Endothelial cell of umbilical vein (primary cell): ENCODE measurements at regions not wholly inside any gene's neighbourhood (a gene's known extent, or its start where the extent isn't known, plus 50 kb on each side); places are given as distances from the start of the nearest gene placed in this dataset.

Experiments used
- BruUV-seq: library from RNA; stranded (reverse); fragments of 400-500 nt; replicated peaks from 2 replicates; lab custom pipeline; 2021; lab: Mats Ljungman, UMichigan
- CTCF ChIA-PET: fragments of 300-600, 350-600 bp; sonication (Branson Sonifier 250); formaldehyde crosslinking; loops from one replicate; lab custom pipeline; 2021; ENCODE audit warnings: antibody characterized with exemption, inconsistent platforms; lab: Charles Lee
- POLR2A ChIA-PET: fragments of 300-600, 350-600 bp; sonication (Branson Sonifier 250); formaldehyde crosslinking; loops from one replicate; lab custom pipeline; 2021; ENCODE audit warnings: antibody characterized with exemption, inconsistent platforms; lab: Charles Lee
- DNase-seq: peaks from one replicate; pipeline ENCODE4 v3.0.0-alpha.2; 2011; ENCODE audit warnings: low read depth, low spot score
- FAIRE-seq: peaks from 2 replicates; lab custom pipeline; 2011; peaks lifted over from hg19 to GRCh38; lab: Jason Lieb, UNC
- H2AFZ ChIP-seq: 2 replicates; pipeline ENCODE4 v1.6.0; 2012; ENCODE audit warnings: low read depth, low read length, control low read depth, inconsistent platforms
- H3K27ac ChIP-seq: 2 replicates; pipeline ENCODE4 v1.5.1; 2011; ENCODE audit warnings: low read depth, mild to moderate bottlenecking, control low read depth, low read length, moderate library complexity; ENCODE audit not compliant: insufficient read depth
- H3K27me3 ChIP-seq, 2 experiments: 2 replicates each; pipeline versions ENCODE4 v1.6.0 to v1.6.1; 2011; ENCODE audit warnings: low read length in 2 of 2, mixed read lengths in 1 of 2; ENCODE audit not compliant: control insufficient read depth in 2 of 2, insufficient read depth in 2 of 2
- H3K36me3 ChIP-seq, 2 experiments: 2 replicates in 1 of 2; 3 replicates in 1 of 2; pipeline ENCODE4 v1.5.1; 2011; ENCODE audit warnings: low read length in 2 of 2, mild to moderate bottlenecking in 1 of 2, moderate library complexity in 1 of 2; ENCODE audit not compliant: control insufficient read depth in 2 of 2, insufficient read depth in 2 of 2; ENCODE audit errors: extremely low read depth in 1 of 2
- H3K4me1 ChIP-seq: 3 replicates; pipeline ENCODE4 v1.5.1; 2011; ENCODE audit warnings: mild to moderate bottlenecking, low read length; ENCODE audit not compliant: control insufficient read depth, insufficient read depth; ENCODE audit errors: extremely low read depth
- H3K4me2 ChIP-seq: 2 replicates; pipeline ENCODE4 v1.6.1; 2011; ENCODE audit warnings: low read length, control low read depth, mixed read lengths; ENCODE audit not compliant: insufficient read depth
- H3K4me3 ChIP-seq, 3 experiments: fragments of 200-600 bp in 1 of 3; sonication (generic), shearing (Covaris generic) in 1 of 3; replicated peaks in 1 of 3; 2 replicates each; pipeline ENCODE4 v1.5.1; 2011 to 2016; ENCODE audit warnings: control low read depth in 3 of 3, low read length in 3 of 3, mild to moderate bottlenecking in 2 of 3, inconsistent platforms in 1 of 3, low read depth in 1 of 3, moderate library complexity in 1 of 3; ENCODE audit not compliant: insufficient read depth in 1 of 3
- H3K79me2 ChIP-seq: 2 replicates; pipeline ENCODE4 v1.6.0; 2012; ENCODE audit warnings: low read length, inconsistent platforms; ENCODE audit not compliant: control insufficient read depth, insufficient read depth
- H3K9ac ChIP-seq: replicated peaks from 2 replicates; pipeline ENCODE3; 2011; ENCODE audit warnings: low read length, control low read depth; ENCODE audit not compliant: insufficient read depth; ENCODE audit errors: extremely low read depth
- H3K9me1 ChIP-seq: replicated peaks from 3 replicates; pipeline ENCODE4 v1.6.0; 2011; ENCODE audit warnings: mild to moderate bottlenecking, low read length; ENCODE audit not compliant: control insufficient read depth, insufficient read depth; ENCODE audit errors: extremely low read depth
- H3K9me3 ChIP-seq: replicated peaks from 2 replicates; pipeline ENCODE4 v1.5.1; 2012; ENCODE audit warnings: low read length, inconsistent platforms; ENCODE audit not compliant: control insufficient read depth, insufficient read depth
- H4K20me1 ChIP-seq: replicated peaks from 2 replicates; pipeline ENCODE3; 2011; ENCODE audit warnings: mild to moderate bottlenecking, low read length; ENCODE audit not compliant: control insufficient read depth, insufficient read depth; ENCODE audit errors: extremely low read depth
- CTCF ChIP-seq, 2 donors: IDR thresholded peaks; 1 replicate in 1 of 2; 2 replicates in 1 of 2; pipeline ENCODE4 v1.5.1; 2011; ENCODE audit warnings: low read length in 2 of 2, mild to moderate bottlenecking in 2 of 2, moderate library complexity in 2 of 2, control low read depth in 1 of 2, inconsistent platforms in 1 of 2, low read depth in 1 of 2; ENCODE audit not compliant: insufficient read depth in 1 of 2; ENCODE audit errors: extremely low read depth in 1 of 2
- EZH2 ChIP-seq: IDR thresholded peaks from 2 replicates; pipeline ENCODE4 v1.6.1; 2012; ENCODE audit warnings: borderline replicate concordance, low read depth, mild to moderate bottlenecking, moderate library complexity, low read length, inconsistent platforms; ENCODE audit not compliant: severe bottlenecking
- FOS ChIP-seq: IDR thresholded peaks from 2 replicates; pipeline ENCODE4 v1.6.1; 2011; ENCODE audit warnings: mild to moderate bottlenecking, low read length, moderate library complexity, borderline replicate concordance; ENCODE audit not compliant: insufficient read depth
- GATA2 ChIP-seq: IDR thresholded peaks from 2 replicates; pipeline ENCODE4 v1.7.0; 2011; ENCODE audit warnings: low read depth, mild to moderate bottlenecking, moderate library complexity, mixed read lengths, low read length; ENCODE audit not compliant: insufficient read length, insufficient read depth
- JUN ChIP-seq: IDR thresholded peaks from 2 replicates; pipeline ENCODE4 v1.6.1; 2011; ENCODE audit warnings: borderline replicate concordance, low read depth; ENCODE audit not compliant: insufficient read length, insufficient read depth
- MAX ChIP-seq: IDR thresholded peaks from 2 replicates; pipeline ENCODE4 v1.6.1; 2011; ENCODE audit not compliant: insufficient read depth, insufficient read length
- MYC ChIP-seq: IDR thresholded peaks from one replicate; pipeline ENCODE4 v1.6.1; 2011; ENCODE audit warnings: mild to moderate bottlenecking, low read depth, low read length
- POLR2A ChIP-seq: IDR thresholded peaks from 2 replicates; pipeline ENCODE4 v1.6.1; 2012; ENCODE audit warnings: low read depth, mild to moderate bottlenecking, control low read depth, low read length
- POLR2AphosphoS5 ChIP-seq: IDR thresholded peaks from 2 replicates; pipeline ENCODE4 v1.6.1; 2012; ENCODE audit warnings: low read depth, mild to moderate bottlenecking, control low read depth, low read length, moderate library complexity; ENCODE audit not compliant: insufficient read depth
- dilution Hi-C: fragments of 300-500 bp; cut with MboI; formaldehyde crosslinking; loops from one replicate; pipeline ENCODE4 v1.15.0; 2019; ENCODE audit warnings: low sequenced_read_pairs; ENCODE audit not compliant: extremely low pct_ligation_motif_present
- intact Hi-C: fragments of 100-400 bp; cut with micrococcal nuclease; formaldehyde crosslinking; loops from one replicate; pipeline ENCODE4 v1.10.0; 2022

GRCh38 chr20:48300529-48300928, 515.2 kb upstream of the SULF2 start:
- Histone ChIP-seq H3K27ac (no peak overlapping the region), H3K9ac (no peak overlapping the region), H3K79me2 (no peaks in the 10 kb centered on the region), H3K36me3 (no peaks in the 10 kb centered on the region), H3K4me2 (no peak overlapping the region), H3K9me1 (no peaks in the 10 kb centered on the region), H3K27me3 (peaks cover 13 to 16% of the 10 kb centered on the region in 2 experiments), H2AFZ (no peak overlapping the region), H3K4me1 (peaks cover 27% of the 10 kb centered on the region), H3K4me3 (no peak overlapping the region), H4K20me1 (no peaks in the 10 kb centered on the region), H3K9me3 (no peaks in the 10 kb centered on the region)
- intact Hi-C loops (no loop called here), dilution Hi-C loops (no loop called here)
- BruUV-seq, result no TSS peak
- CTCF ChIA-PET, result interaction anchor here (1.3 kb wide), 1 partner anchor 320 kb away, joined by 6 read pairs; no protein-coding TSS in a partner anchor
- TF ChIP-seq MYC, result no peak
- TF ChIP-seq JUN, result no peak
- TF ChIP-seq MAX, result no peak
- TF ChIP-seq CTCF (IDR thresholded peaks at IDR 0.05; ENCODE audit: extremely low read depth in 1 of 2, insufficient read depth in 1 of 2, low read depth in 1 of 2, low read length in 2 of 2), result no peak
- no peak for TF ChIP-seq EZH2
- no peak for TF ChIP-seq FOS
- no peak for TF ChIP-seq POLR2A
- no peak for TF ChIP-seq POLR2AphosphoS5
- TF ChIP-seq GATA2, result no peak
- POLR2A ChIA-PET, result no interaction called here
- no peak for DNase-seq
- FAIRE-seq, result no peak
